OCI-LY3 (cell line): ENCODE measurements at regions not wholly inside any gene's neighbourhood (a gene's known extent, or its start where the extent isn't known, plus 50 kb on each side); places are given as distances from the start of the nearest gene placed in this dataset.

Source experiments
- H2AFZ ChIP-seq: fragments of 200-600, 300-600 bp; shearing (Covaris generic); 2 replicates; pipeline ENCODE4 v1.6.0; 2014; ENCODE audit warnings: antibody characterized with exemption, low read depth, low read length
- H3K27ac ChIP-seq: fragments of 200-600, 300-600 bp; sonication (generic); 2 replicates; pipeline ENCODE4 v1.5.1; 2014; ENCODE audit warnings: mild to moderate bottlenecking, low read length, moderate library complexity, mixed read lengths
- H3K27me3 ChIP-seq: fragments of 200-600, 300-600 bp; sonication (generic); 2 replicates; pipeline ENCODE4 v1.6.1; 2014; ENCODE audit warnings: low read depth, low read length, mixed read lengths
- H3K36me3 ChIP-seq: fragments of 200-600, 300-600 bp; sonication (generic); replicated peaks from 2 replicates; pipeline ENCODE3; 2014; ENCODE audit warnings: low read depth, low read length, mixed read lengths
- H3K4me1 ChIP-seq: fragments of 300-600, 200-600 bp; sonication (generic); 2 replicates; pipeline ENCODE4 v1.6.1; 2014; ENCODE audit warnings: low read length, mixed read lengths
- H3K4me2 ChIP-seq: fragments of 200-600, 300-600 bp; sonication (generic); 2 replicates; pipeline ENCODE4 v1.6.1; 2014; ENCODE audit warnings: low read length, mixed read lengths
- H3K4me3 ChIP-seq: fragments of 300-600, 200-600 bp; sonication (generic); 2 replicates; pipeline ENCODE4 v1.5.1; 2014; ENCODE audit warnings: antibody characterized with exemption, mild to moderate bottlenecking, low read length, moderate library complexity
- H3K79me2 ChIP-seq: fragments of 300-600, 200-600 bp; shearing (Covaris generic); 2 replicates; pipeline ENCODE4 v1.6.1; 2014; ENCODE audit warnings: mild to moderate bottlenecking, low read length, mixed read lengths
- H3K9ac ChIP-seq: fragments of 300-600, 200-600 bp; shearing (Covaris generic); 2 replicates; pipeline ENCODE4 v1.6.0; 2014; ENCODE audit warnings: mild to moderate bottlenecking, low read length, moderate library complexity
- H3K9me3 ChIP-seq: fragments of 200-600, 300-600 bp; shearing (Covaris generic); 2 replicates; pipeline ENCODE4 v1.6.1; 2014; ENCODE audit warnings: low read length, mixed read lengths; ENCODE audit not compliant: insufficient read depth
- H4K20me1 ChIP-seq: fragments of 200-600, 300-600 bp; sonication (generic); 2 replicates; pipeline ENCODE4 v1.6.1; 2016; ENCODE audit warnings: low read length, mixed read lengths; ENCODE audit not compliant: insufficient read depth
- EZH2phosphoT487 ChIP-seq: fragments of 200-600 bp; shearing (Covaris generic); IDR thresholded peaks from 2 replicates; pipeline ENCODE4 v1.6.1; 2018; ENCODE audit warnings: antibody characterized with exemption, mixed run types, low read depth
- TF ChIP-seq, protein P1 (sequence below): fragments of 200-600, 300-600 bp; sonication (generic); IDR thresholded peaks from 2 replicates; pipeline ENCODE4 v1.5.1; 2014; ENCODE audit warnings: antibody characterized with exemption, low read length, low read depth

DNA sequence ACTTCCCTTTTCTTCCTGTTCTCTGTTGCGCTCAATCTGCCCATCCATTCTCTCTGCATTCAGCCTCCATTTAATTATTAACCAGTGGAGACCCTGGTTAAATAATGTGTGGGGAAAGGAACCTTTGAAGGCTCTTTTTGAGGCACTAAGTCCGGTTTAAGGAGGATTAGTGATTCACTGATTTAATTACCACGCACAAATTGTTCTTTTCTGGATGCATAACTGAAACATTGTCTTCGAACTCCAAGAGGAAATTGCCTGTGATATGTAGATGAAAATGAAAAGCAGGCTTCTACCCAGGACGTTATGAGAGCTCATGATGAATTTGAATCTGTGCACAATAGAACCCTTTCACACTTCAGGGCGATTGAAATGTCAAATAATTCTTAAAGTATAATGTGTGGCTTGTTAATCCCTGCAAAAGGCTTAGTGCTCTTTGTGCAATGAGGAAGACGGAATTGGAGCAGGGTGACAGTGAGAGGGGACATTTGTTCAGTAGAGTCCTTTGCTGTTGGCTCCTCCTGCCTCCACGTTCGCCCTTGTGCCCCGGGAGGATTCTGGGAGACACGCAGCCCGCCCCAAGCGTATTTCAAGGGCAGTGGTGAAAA lies 51.1 kb upstream of the ZNF236 start:
- TF ChIP-seq EZH2phosphoT487: no peak
- TF ChIP-seq, protein P1, sequence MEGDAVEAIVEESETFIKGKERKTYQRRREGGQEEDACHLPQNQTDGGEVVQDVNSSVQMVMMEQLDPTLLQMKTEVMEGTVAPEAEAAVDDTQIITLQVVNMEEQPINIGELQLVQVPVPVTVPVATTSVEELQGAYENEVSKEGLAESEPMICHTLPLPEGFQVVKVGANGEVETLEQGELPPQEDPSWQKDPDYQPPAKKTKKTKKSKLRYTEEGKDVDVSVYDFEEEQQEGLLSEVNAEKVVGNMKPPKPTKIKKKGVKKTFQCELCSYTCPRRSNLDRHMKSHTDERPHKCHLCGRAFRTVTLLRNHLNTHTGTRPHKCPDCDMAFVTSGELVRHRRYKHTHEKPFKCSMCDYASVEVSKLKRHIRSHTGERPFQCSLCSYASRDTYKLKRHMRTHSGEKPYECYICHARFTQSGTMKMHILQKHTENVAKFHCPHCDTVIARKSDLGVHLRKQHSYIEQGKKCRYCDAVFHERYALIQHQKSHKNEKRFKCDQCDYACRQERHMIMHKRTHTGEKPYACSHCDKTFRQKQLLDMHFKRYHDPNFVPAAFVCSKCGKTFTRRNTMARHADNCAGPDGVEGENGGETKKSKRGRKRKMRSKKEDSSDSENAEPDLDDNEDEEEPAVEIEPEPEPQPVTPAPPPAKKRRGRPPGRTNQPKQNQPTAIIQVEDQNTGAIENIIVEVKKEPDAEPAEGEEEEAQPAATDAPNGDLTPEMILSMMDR: no peak
- Histone ChIP-seq H3K9me3 (no peaks in the 10 kb centered on the region; the same call in 1 of the 2 replicates), H3K4me1 (no peaks in the 10 kb centered on the region), H3K27me3 (peaks cover 14% of the 10 kb centered on the region; the same call in 1 of the 2 replicates), H3K4me3 (no peak overlapping the region), H3K27ac (no peak overlapping the region), H3K79me2 (no peaks in the 10 kb centered on the region), H2AFZ (no peak overlapping the region), H3K4me2 (no peak overlapping the region), H3K36me3 (no peaks in the 10 kb centered on the region), H4K20me1 (no peaks in the 10 kb centered on the region), H3K9ac (no peak overlapping the region)

DNA sequence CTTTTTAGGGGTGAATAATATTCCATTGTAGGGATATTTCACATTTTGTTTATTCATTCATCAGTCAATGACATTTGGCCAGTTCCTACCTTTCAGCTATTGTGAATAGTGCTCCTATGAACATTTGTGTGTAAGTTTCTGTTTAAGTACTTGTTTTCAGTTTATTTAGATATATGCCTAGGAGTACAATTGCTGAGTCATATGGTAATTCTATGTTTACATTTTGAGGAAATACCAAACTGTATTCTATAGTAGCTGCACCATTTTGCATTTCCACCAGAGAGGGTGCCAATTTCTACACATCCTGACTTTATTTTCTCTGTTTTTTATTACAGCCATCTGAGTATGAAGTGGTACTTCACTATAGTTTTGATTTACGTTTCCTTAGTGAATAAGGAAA lies 54.4 kb upstream of the ZNF236 start:
- no peaks in the 10 kb centered on the region for H4K20me1 ChIP-seq
- peaks cover 14% of the 10 kb centered on the region; the same call in 1 of the 2 replicates for H3K27me3 ChIP-seq
- H3K4me2 ChIP-seq: no peak overlapping the region
- TF ChIP-seq EZH2phosphoT487: no peak
- TF ChIP-seq, protein P1: no peak
- H3K79me2 ChIP-seq: no peaks in the 10 kb centered on the region
- no peak overlapping the region for H3K4me3 ChIP-seq
- H3K36me3 ChIP-seq: no peaks in the 10 kb centered on the region
- no peaks in the 10 kb centered on the region; the same call in 1 of the 2 replicates for H3K9me3 ChIP-seq
- no peaks in the 10 kb centered on the region for H3K4me1 ChIP-seq
- no peak overlapping the region for H2AFZ ChIP-seq
- no peak overlapping the region for H3K27ac ChIP-seq
- no peak overlapping the region for H3K9ac ChIP-seq

DNA sequence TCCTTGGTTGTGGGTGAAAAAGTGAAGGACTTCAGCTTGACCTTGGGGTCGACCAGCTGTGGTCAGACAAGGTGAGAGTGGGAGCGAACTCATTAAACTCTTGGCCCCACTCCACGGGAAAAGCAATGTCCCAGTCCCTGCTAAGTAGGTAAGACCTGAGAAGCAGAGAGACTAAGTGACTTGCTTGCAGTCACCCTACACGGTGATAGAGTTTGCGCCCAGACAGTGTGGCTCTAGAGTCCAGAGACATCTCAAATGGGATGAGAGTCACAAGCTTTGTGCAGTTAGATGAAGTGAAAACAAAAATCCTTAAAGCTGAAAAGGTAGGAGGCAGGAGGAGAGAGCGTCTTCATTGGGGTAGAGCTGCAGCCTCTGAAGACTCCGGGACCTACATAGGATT lies 55.9 kb upstream of the ZNF236 start:
- H3K27ac ChIP-seq: no peak overlapping the region
- peaks cover 7% of the 10 kb centered on the region; the same call in 1 of the 2 replicates for H3K27me3 ChIP-seq
- H3K9ac ChIP-seq: no peak overlapping the region
- no peak for TF ChIP-seq EZH2phosphoT487
- TF ChIP-seq, protein P1: no peak
- no peaks in the 10 kb centered on the region for H3K36me3 ChIP-seq
- H3K9me3 ChIP-seq: no peaks in the 10 kb centered on the region
- no peaks in the 10 kb centered on the region for H4K20me1 ChIP-seq
- H2AFZ ChIP-seq: no peak overlapping the region
- H3K4me2 ChIP-seq: no peak overlapping the region
- H3K4me1 ChIP-seq: no peaks in the 10 kb centered on the region
- H3K79me2 ChIP-seq: no peaks in the 10 kb centered on the region
- H3K4me3 ChIP-seq: no peak overlapping the region

DNA sequence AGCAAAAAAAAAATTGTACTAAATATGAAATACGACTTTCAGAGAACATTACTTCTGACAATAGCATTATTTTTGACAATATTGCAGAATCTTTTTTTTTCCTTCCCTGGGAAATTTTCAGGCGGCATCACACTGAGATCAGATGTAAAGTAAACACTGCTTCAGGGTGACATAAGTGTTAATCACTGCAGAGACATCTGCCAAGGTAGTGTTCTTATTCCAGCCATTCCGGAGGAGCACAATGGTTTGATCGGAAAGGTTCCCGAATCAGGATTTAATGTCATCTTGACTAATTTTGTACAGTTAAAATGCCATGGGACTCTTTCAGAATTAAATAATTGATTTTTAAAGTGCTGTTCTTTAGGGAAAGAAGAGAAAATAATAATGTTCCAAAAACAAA lies 56.7 kb upstream of the ZNF236 start:
- Histone ChIP-seq H3K79me2 (no peaks in the 10 kb centered on the region), H4K20me1 (no peaks in the 10 kb centered on the region), H3K36me3 (no peaks in the 10 kb centered on the region), H3K4me1 (no peaks in the 10 kb centered on the region), H3K9me3 (no peaks in the 10 kb centered on the region), H3K27me3 (0 out of 2 replicates have a peak, but pooled peaks cover 1% of the 10 kb centered on the region), H2AFZ (no peak overlapping the region), H3K27ac (no peak overlapping the region), H3K9ac (no peak overlapping the region), H3K4me2 (no peak overlapping the region), H3K4me3 (no peak overlapping the region)
- no peak for TF ChIP-seq EZH2phosphoT487
- TF ChIP-seq, protein P1: no peak
